K562 (cell line): ENCODE measurements at regions not wholly inside any gene's neighbourhood (a gene's known extent, or its start where the extent isn't known, plus 50 kb on each side); places are given as distances from the start of the nearest gene placed in this dataset.

Experiments used
- ATAC-seq: fragments of 200-7000 bp; cut with Tn5 transposase; 3 replicates; pipeline ENCODE4 v1.9.1; 2020; ENCODE audit warnings: moderate library complexity
- BruUV-seq: library from RNA; stranded (reverse); fragments of 400-500 nt; replicated peaks from 2 replicates; lab custom pipeline; 2021; lab: Mats Ljungman, UMichigan
- CTCF ChIA-PET: fragments of 300-600 bp; formaldehyde crosslinking; extraction: SDS; loops from one replicate; lab custom pipeline; 2021; ENCODE audit warnings: low intra/inter-chr PET ratio; lab: Yijun Ruan, JAX
- POLR2A ChIA-PET: fragments of 300-600, 350-650 bp; sonication (Branson Sonifier 250); formaldehyde crosslinking; extraction: SDS; loops from one replicate; lab custom pipeline; 2021; ENCODE audit warnings: antibody characterized with exemption, inconsistent platforms; lab: Yijun Ruan, JAX
- DNase-seq, 4 experiments: peaks; one replicate each; pipeline versions ENCODE4 v3.0.0 to v3.0.0-alpha.2; 2011 to 2018; ENCODE audit warnings: low spot score in 3 of 4, mixed read lengths in 3 of 4; ENCODE audit errors: extremely low read depth in 1 of 4
- FAIRE-seq: peaks from 2 replicates; lab custom pipeline; 2011; peaks lifted over from hg19 to GRCh38; lab: Jason Lieb, UNC
- H2AFZ ChIP-seq: 2 replicates; pipeline ENCODE4 v1.6.0; 2011; ENCODE audit warnings: low read depth, low read length, control low read depth, inconsistent platforms
- H3K27ac ChIP-seq: fragments of 200-600 bp; 3 replicates; pipeline ENCODE4 v1.8.0; 2011; ENCODE audit warnings: low read depth, mild to moderate bottlenecking, control low read depth, inconsistent platforms, low read length, moderate library complexity, mixed read lengths; ENCODE audit errors: extremely low read depth
- H3K27me3 ChIP-seq, 2 experiments: fragments of 300-600 bp in 1 of 2; 2 replicates in 1 of 2; 3 replicates in 1 of 2; pipeline versions ENCODE4 v1.6.0 to v1.8.0; 2011; ENCODE audit warnings: inconsistent platforms in 2 of 2, low read length in 2 of 2, mild to moderate bottlenecking in 1 of 2, mixed read lengths in 1 of 2, moderate library complexity in 1 of 2; ENCODE audit not compliant: control insufficient read depth in 2 of 2, insufficient read depth in 2 of 2
- H3K36me3 ChIP-seq: fragments of 300-600 bp; 3 replicates; pipeline ENCODE4 v1.8.0; 2011; ENCODE audit warnings: mild to moderate bottlenecking, low read length, inconsistent platforms; ENCODE audit not compliant: control insufficient read depth, insufficient read depth
- H3K4me1 ChIP-seq, 2 experiments: fragments of 200-600 bp in 1 of 2; replicated peaks in 1 of 2; 2 replicates in 1 of 2; 3 replicates in 1 of 2; pipeline versions ENCODE4 v1.5.1 to v1.8.0; 2011; ENCODE audit warnings: inconsistent platforms in 2 of 2, low read length in 2 of 2, mild to moderate bottlenecking in 1 of 2, mixed read lengths in 1 of 2, moderate library complexity in 1 of 2; ENCODE audit not compliant: control insufficient read depth in 2 of 2, insufficient read depth in 2 of 2
- H3K4me2 ChIP-seq: 2 replicates; pipeline ENCODE4 v1.6.1; 2011; ENCODE audit warnings: low read length, control low read depth, inconsistent platforms, mixed read lengths; ENCODE audit not compliant: insufficient read depth
- H3K4me3 ChIP-seq: fragments of 200-600 bp; sonication (generic), shearing (Covaris generic); 2 replicates; pipeline ENCODE4 v1.5.1; 2016; ENCODE audit warnings: control low read depth, inconsistent platforms
- H3K79me2 ChIP-seq: fragments of 200-600 bp; 3 replicates; pipeline ENCODE4 v1.8.0; 2011; ENCODE audit warnings: low read length, inconsistent platforms; ENCODE audit not compliant: control insufficient read depth, insufficient read depth
- H3K9ac ChIP-seq, 2 experiments: 2 replicates each; pipeline versions ENCODE4 v1.6.0 to v1.6.1; 2011; ENCODE audit warnings: low read depth in 2 of 2, low read length in 2 of 2, control low read depth in 1 of 2, inconsistent platforms in 1 of 2, mild to moderate bottlenecking in 1 of 2, mixed read lengths in 1 of 2; ENCODE audit not compliant: insufficient read depth in 1 of 2
- H3K9me1 ChIP-seq: one replicate; pipeline ENCODE4 v1.6.0; 2011; ENCODE audit warnings: inconsistent platforms, mild to moderate bottlenecking, low read length, moderate library complexity; ENCODE audit not compliant: control insufficient read depth, insufficient read depth
- H3K9me3 ChIP-seq: replicated peaks from 2 replicates; pipeline ENCODE4 v1.5.1; 2011; ENCODE audit warnings: low read depth, low read length, inconsistent platforms; ENCODE audit not compliant: control insufficient read depth, insufficient read depth
- H4K20me1 ChIP-seq: replicated peaks from 2 replicates; pipeline ENCODE4 v1.6.1; 2011; ENCODE audit warnings: low read length, inconsistent platforms, mixed read lengths; ENCODE audit not compliant: control insufficient read depth, insufficient read depth
- CBFA2T3 ChIP-seq: fragments of 450-650 bp; IDR thresholded peaks from 2 replicates; pipeline ENCODE4 v1.6.1; 2017
- CREB1 ChIP-seq, 2 experiments: sonication (generic) in 1 of 2; formaldehyde crosslinking in 1 of 2; IDR thresholded peaks; 2 replicates each; pipeline versions ENCODE4 v1.6.1 to v1.8.0; 2012 to 2022; ENCODE audit warnings: inconsistent platforms in 1 of 2, mild to moderate bottlenecking in 1 of 2, missing genetic modification reagents in 1 of 2, moderate library complexity in 1 of 2
- NCOA4 ChIP-seq: fragments of 450-650 bp; IDR thresholded peaks from 2 replicates; pipeline ENCODE4 v1.6.1; 2018; ENCODE audit warnings: mild to moderate bottlenecking; ENCODE audit not compliant: partially characterized antibody
- PHF8 ChIP-seq: fragments of 200-600 bp; sonication (generic); IDR thresholded peaks from 2 replicates; pipeline ENCODE4 v1.6.1; 2012; ENCODE audit warnings: mixed run types, mild to moderate bottlenecking, inconsistent platforms, low read length, moderate library complexity, borderline replicate concordance
- PTTG1 ChIP-seq: fragments of 450-650 bp; IDR thresholded peaks from 2 replicates; pipeline ENCODE4 v1.6.1; 2016; ENCODE audit warnings: low read depth, mild to moderate bottlenecking, missing genetic modification characterization, missing compliant biosample characterization
- SFPQ ChIP-seq: fragments of 200-400 bp; formaldehyde crosslinking; IDR thresholded peaks from 2 replicates; pipeline ENCODE4 v1.6.1; 2017; ENCODE audit warnings: mild to moderate bottlenecking, low read depth, low read length, moderate library complexity
- ZNF696 ChIP-seq: fragments of 250-450 bp; sonication (Bioruptor Pico); conservative IDR thresholded peaks from 2 replicates; pipeline ENCODE4 v1.4.0; 2020; ENCODE audit warnings: mild to moderate bottlenecking, moderate library complexity
- WGBS: fragments of 100-300 bp; shearing (Covaris generic); methylation state at CpG from one replicate; pipeline ENCODE4 v1.1.6; 2016; ENCODE audit warnings: low coverage, mixed read lengths; ENCODE audit not compliant: insufficient coverage; ENCODE audit errors: missing lambda C conversion rate; 5-methylcytosine and 5-hydroxymethylcytosine counted together
- in situ Hi-C: fragments of 300-500 bp; cut with MboI; formaldehyde crosslinking; loops from 4 replicates; pipeline ENCODE4 v1.15.0; 2018; ENCODE audit warnings: inconsistent platforms, mixed read lengths
- intact Hi-C: fragments of 100-400 bp; cut with micrococcal nuclease; formaldehyde crosslinking; loops from 2 replicates; pipeline ENCODE4 v1.14.2; 2022

DNA sequence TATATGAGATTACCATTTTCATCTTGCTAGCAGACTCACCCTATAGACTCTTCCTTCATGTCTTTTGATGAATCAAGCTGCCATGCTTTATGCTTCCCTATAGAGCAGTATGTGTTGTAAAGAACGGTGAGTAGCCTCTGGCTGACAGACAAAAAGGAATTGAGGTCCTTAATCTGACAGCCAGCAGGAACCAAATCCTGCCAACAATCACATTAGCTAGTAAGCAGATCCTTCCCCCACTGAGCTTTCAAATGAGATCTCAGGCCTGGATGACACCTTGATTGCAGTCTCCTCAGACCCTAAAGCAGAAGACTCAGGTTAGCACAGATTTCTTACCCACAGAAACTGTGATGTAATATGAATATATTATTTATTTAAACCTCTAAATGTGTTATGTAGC lies 577.0 kb downstream of the CDH11 start:
- Histone ChIP-seq H3K36me3 (no peaks in the 10 kb centered on the region), H3K4me1 (no peaks in the 10 kb centered on the region), H3K9me1 (no peaks in the 10 kb centered on the region), H3K27me3 (no peaks in the 10 kb centered on the region), H3K79me2 (no peaks in the 10 kb centered on the region), H3K9ac (no peak overlapping the region), H4K20me1 (no peaks in the 10 kb centered on the region), H3K27ac (no peak overlapping the region), H2AFZ (no peak overlapping the region), H3K9me3 (0 out of 2 replicates have a peak, but pooled peaks cover 1% of the 10 kb centered on the region), H3K4me3 (no peak overlapping the region), H3K4me2 (no peak overlapping the region)
- FAIRE-seq (no peak), ATAC-seq (no peak), DNase-seq (no peak)
- POLR2A ChIA-PET: no interaction called here
- no peak for TF ChIP-seq NCOA4
- no peak for TF ChIP-seq PHF8
- no peak for TF ChIP-seq CREB1 (IDR thresholded peaks at IDR 0.05)
- no peak for TF ChIP-seq CREB1 (CRISPR knock-in tag; IDR thresholded peaks at IDR 0.05)
- TF ChIP-seq CBFA2T3: no peak
- no peak for TF ChIP-seq PTTG1 (tag)
- TF ChIP-seq SFPQ: no peak
- TF ChIP-seq ZNF696 (CRISPR knock-in tag): no peak
- BruUV-seq: no TSS peak
- 0% methylated on average over 1 of the region's 1 CpG for WGBS
- intact Hi-C loops: no loop called here
- in situ Hi-C loops: no loop called here
- CTCF ChIA-PET: no interaction called here
